ENCODE measurements at regions not wholly inside any gene's neighbourhood (a gene's known extent, or its start where the extent isn't known, plus 50 kb on each side); places are given as distances from the start of the nearest gene placed in this dataset.

DNA sequence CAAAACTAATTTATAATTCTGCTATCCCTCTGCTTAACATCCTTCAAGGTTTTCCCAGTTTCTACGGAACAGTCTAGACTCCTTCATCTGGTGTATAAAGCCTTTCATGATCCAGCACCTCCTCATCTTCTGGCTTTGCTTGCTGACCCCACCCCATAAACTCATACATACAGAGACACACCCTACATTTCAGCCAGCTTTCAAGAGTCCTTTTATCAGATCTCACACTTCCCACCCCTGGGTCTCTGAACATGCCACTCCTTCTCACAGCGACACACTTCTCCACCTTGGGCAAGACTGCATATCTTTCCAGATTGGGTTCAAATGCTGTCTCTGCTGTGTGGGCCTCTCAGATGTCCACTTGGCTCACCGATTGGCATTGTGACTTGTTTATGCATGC is 166.8 kb upstream of the LPP start:
- no peaks in the 10 kb centered on the region for H3K79me2 ChIP-seq (ENCODE audit: insufficient read depth, low read length)
- H3K4me1 Mint-ChIP-seq: peaks cover 21% of the 10 kb centered on the region
- H3K9me3 ChIP-seq (replicated peaks in 1 of 2; ENCODE audit: control insufficient read depth in 1 of 2, insufficient read depth in 1 of 2, low read length in 2 of 2): no peaks in the 10 kb centered on the region
- H4K20me1 ChIP-seq (ENCODE audit: insufficient read depth, low read length): no peaks in the 10 kb centered on the region
- H3K4me3 Mint-ChIP-seq: no peak overlapping the region
- H2AFZ ChIP-seq (ENCODE audit: insufficient read depth, low read depth, low read length, poor library complexity, severe bottlenecking): no peak overlapping the region
- TF ChIP-seq, protein P1, sequence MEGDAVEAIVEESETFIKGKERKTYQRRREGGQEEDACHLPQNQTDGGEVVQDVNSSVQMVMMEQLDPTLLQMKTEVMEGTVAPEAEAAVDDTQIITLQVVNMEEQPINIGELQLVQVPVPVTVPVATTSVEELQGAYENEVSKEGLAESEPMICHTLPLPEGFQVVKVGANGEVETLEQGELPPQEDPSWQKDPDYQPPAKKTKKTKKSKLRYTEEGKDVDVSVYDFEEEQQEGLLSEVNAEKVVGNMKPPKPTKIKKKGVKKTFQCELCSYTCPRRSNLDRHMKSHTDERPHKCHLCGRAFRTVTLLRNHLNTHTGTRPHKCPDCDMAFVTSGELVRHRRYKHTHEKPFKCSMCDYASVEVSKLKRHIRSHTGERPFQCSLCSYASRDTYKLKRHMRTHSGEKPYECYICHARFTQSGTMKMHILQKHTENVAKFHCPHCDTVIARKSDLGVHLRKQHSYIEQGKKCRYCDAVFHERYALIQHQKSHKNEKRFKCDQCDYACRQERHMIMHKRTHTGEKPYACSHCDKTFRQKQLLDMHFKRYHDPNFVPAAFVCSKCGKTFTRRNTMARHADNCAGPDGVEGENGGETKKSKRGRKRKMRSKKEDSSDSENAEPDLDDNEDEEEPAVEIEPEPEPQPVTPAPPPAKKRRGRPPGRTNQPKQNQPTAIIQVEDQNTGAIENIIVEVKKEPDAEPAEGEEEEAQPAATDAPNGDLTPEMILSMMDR (IDR thresholded peaks at IDR 0.05): no peak
- peaks cover 2 to 4% (median 3%) of the 10 kb centered on the region in 3 donors for H3K27me3 Mint-ChIP-seq (ENCODE audit: low read depth in 3 of 3)
- H3K4me3 ChIP-seq (replicated peaks in 1 of 3; ENCODE audit: low read depth in 2 of 3, low read length in 3 of 3): no peak overlapping the region
- H3K36me3 ChIP-seq (replicated peaks in 1 of 2; ENCODE audit: control insufficient read depth in 1 of 2, insufficient read depth in 2 of 2, low read length in 2 of 2): no peaks in the 10 kb centered on the region
- peak overlapping the region; percentile 16 to 80 (median 61) for H3K27ac Mint-ChIP-seq
- no peak overlapping the region for H3K9ac ChIP-seq (ENCODE audit: insufficient read depth, low read length, poor library complexity, severe bottlenecking)
- no peak for DNase-seq
- peaks cover 3 to 4% of the 10 kb centered on the region in 2 donors for H3K36me3 Mint-ChIP-seq
- H3K27ac ChIP-seq (ENCODE audit: low read depth in 1 of 2, low read length in 2 of 2): peak overlapping the region in 1 of 2 donors; percentile 21
- H3K4me1 ChIP-seq (ENCODE audit: control insufficient read depth in 1 of 2, insufficient read depth in 2 of 2, low read length in 2 of 2): peaks cover 15% of the 10 kb centered on the region in 2 donors
- H3K27me3 ChIP-seq (ENCODE audit: control insufficient read depth in 2 of 2, insufficient read depth in 2 of 2, low read length in 2 of 2): no peaks in the 10 kb centered on the region
- H3K9me3 Mint-ChIP-seq: peaks cover 0 to 2% (median 0%) of the 10 kb centered on the region in 7 donors
- intact Hi-C loops (cut with micrococcal nuclease): no loop called here
- 90% methylated on average over 3 of the region's 3 CpGs for WGBS (ENCODE audit: insufficient coverage)
- H3K4me2 ChIP-seq (replicated peaks; ENCODE audit: extremely low read depth, low read length, poor library complexity, severe bottlenecking): no peak overlapping the region

DNA sequence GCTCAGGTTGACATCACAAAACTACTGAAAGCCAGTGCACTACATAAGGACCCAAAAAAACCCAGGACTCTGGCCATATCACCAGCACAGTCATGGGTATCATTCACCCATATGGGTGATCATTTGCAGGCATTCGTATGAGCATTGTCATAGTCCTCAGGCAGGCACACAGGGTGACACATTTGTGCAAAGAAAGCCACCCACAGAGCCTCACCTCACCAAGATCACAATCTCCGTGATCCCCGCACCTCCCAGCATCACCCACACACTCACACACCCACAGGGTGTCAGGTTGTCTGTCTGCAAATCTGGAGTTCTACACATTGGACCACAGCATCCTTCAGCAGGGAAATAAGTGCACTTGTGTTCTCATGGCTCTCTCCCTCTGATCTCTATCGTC is 166.0 kb upstream of the LPP start:
- Histone ChIP-seq H3K79me2 (ENCODE audit: insufficient read depth, low read length) (no peaks in the 10 kb centered on the region), H3K27me3 (ENCODE audit: control insufficient read depth in 2 of 2, insufficient read depth in 2 of 2, low read length in 2 of 2) (no peaks in the 10 kb centered on the region), H3K4me1 (ENCODE audit: control insufficient read depth in 1 of 2, insufficient read depth in 2 of 2, low read length in 2 of 2) (peaks cover 15% of the 10 kb centered on the region in 2 donors), H3K4me3 (replicated peaks in 1 of 3; ENCODE audit: low read depth in 2 of 3, low read length in 3 of 3) (no peak overlapping the region), H3K4me2 (replicated peaks; ENCODE audit: extremely low read depth, low read length, poor library complexity, severe bottlenecking) (no peak overlapping the region), H3K27ac (ENCODE audit: low read depth in 1 of 2, low read length in 2 of 2) (no peak overlapping the region), H3K36me3 (replicated peaks in 1 of 2; ENCODE audit: control insufficient read depth in 1 of 2, insufficient read depth in 2 of 2, low read length in 2 of 2) (no peaks in the 10 kb centered on the region), H3K9ac (ENCODE audit: insufficient read depth, low read length, poor library complexity, severe bottlenecking) (no peak overlapping the region), H2AFZ (ENCODE audit: insufficient read depth, low read depth, low read length, poor library complexity, severe bottlenecking) (no peak overlapping the region), H3K9me3 (replicated peaks in 1 of 2; ENCODE audit: control insufficient read depth in 1 of 2, insufficient read depth in 1 of 2, low read length in 2 of 2) (no peaks in the 10 kb centered on the region), H4K20me1 (ENCODE audit: insufficient read depth, low read length) (no peaks in the 10 kb centered on the region)
- Mint-ChIP-seq H3K27ac (peak overlapping the region in 1 of 7 donors; percentile 22), H3K27me3 (ENCODE audit: low read depth in 3 of 3) (peaks cover 2 to 4% (median 3%) of the 10 kb centered on the region in 3 donors), H3K36me3 (peaks cover 3 to 4% of the 10 kb centered on the region in 2 donors), H3K4me1 (peaks cover 19% of the 10 kb centered on the region), H3K4me3 (no peak overlapping the region), H3K9me3 (peaks cover 0 to 2% (median 0%) of the 10 kb centered on the region in 7 donors)
- 96% methylated on average over 2 of the region's 4 CpGs for WGBS (ENCODE audit: insufficient coverage)
- intact Hi-C loops (cut with micrococcal nuclease): no loop called here
- no peak for DNase-seq
- TF ChIP-seq, protein P1 (IDR thresholded peaks at IDR 0.05): no peak

Measured in CD14-positive monocyte (primary cell).